ENCODE measurements at regions not wholly inside any gene's neighbourhood (a gene's known extent, or its start where the extent isn't known, plus 50 kb on each side); places are given as distances from the start of the nearest gene placed in this dataset.

GRCh38 chr3:146801492-146801891 lies 196.3 kb upstream of the PLSCR5 start:
- no peaks in the 10 kb centered on the region for H3K36me3 ChIP-seq (ENCODE audit: low read depth, low read length)
- ChIA-PET CTCF (interaction anchor here (0.6 kb wide), 1 partner anchor 122 kb away, joined by 3 read pairs; no protein-coding TSS in a partner anchor), POLR2A (ENCODE audit: unreplicated experiment) (no interaction called here)
- intact Hi-C loops (cut with micrococcal nuclease): no loop called here
- H3K9me3 ChIP-seq (ENCODE audit: low read length): no peaks in the 10 kb centered on the region
- DNase-seq: no peak
- no peaks in the 10 kb centered on the region for H3K4me1 ChIP-seq (ENCODE audit: insufficient read depth, low read length)
- TF ChIP-seq EZH2 (IDR thresholded peaks at IDR 0.05; ENCODE audit: low read length, unreplicated experiment) (no peak), EZH2phosphoT487 (IDR thresholded peaks at IDR 0.05; ENCODE audit: borderline replicate concordance, low read length) (no peak)
- TF ChIP-seq, protein P1, sequence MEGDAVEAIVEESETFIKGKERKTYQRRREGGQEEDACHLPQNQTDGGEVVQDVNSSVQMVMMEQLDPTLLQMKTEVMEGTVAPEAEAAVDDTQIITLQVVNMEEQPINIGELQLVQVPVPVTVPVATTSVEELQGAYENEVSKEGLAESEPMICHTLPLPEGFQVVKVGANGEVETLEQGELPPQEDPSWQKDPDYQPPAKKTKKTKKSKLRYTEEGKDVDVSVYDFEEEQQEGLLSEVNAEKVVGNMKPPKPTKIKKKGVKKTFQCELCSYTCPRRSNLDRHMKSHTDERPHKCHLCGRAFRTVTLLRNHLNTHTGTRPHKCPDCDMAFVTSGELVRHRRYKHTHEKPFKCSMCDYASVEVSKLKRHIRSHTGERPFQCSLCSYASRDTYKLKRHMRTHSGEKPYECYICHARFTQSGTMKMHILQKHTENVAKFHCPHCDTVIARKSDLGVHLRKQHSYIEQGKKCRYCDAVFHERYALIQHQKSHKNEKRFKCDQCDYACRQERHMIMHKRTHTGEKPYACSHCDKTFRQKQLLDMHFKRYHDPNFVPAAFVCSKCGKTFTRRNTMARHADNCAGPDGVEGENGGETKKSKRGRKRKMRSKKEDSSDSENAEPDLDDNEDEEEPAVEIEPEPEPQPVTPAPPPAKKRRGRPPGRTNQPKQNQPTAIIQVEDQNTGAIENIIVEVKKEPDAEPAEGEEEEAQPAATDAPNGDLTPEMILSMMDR (conservative IDR thresholded peaks at IDR 0.05; ENCODE audit: low read depth, low read length): no peak
- H4K20me1 ChIP-seq (ENCODE audit: low read length): no peaks in the 10 kb centered on the region
- no peak overlapping the region for H3K4me2 ChIP-seq (ENCODE audit: low read length)
- no peaks in the 10 kb centered on the region for H3K9me2 ChIP-seq (replicated peaks; ENCODE audit: low read length)
- no peaks in the 10 kb centered on the region for H3K79me2 ChIP-seq (ENCODE audit: low read length)
- H3K4me3 ChIP-seq (ENCODE audit: low read length): no peak overlapping the region
- BruUV-seq (replicated peaks): no TSS peak
- H3K9ac ChIP-seq (ENCODE audit: low read length): no peak overlapping the region
- no peaks in the 10 kb centered on the region for H3F3A ChIP-seq (ENCODE audit: low read length, unreplicated experiment)
- no peak overlapping the region for H2AFZ ChIP-seq (ENCODE audit: low read length)
- no peak overlapping the region for H3K27ac ChIP-seq (ENCODE audit: low read length)
- H3K27me3 ChIP-seq (ENCODE audit: low read length): 0 out of 2 replicates have a peak, but pooled peaks cover 7% of the 10 kb centered on the region
- ATAC-seq: no peak

DNA sequence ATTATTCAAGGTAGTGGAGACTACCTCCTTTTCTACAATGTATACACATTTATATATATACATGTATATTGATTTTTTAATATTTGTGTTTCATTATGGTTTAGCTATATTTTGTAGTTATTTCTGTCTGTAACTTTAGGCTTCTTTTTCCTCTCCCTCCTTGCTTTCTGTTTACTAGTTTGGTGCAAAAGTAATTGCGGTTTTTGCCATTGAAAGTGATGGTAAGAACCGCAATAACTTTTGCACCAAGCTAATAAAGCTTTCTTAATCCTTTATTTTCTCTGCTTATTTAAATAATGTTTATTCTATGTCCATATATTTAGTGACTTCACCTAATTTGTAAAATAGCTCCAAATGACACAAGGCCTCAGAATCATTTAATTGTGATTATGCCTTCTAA lies 195.3 kb upstream of the PLSCR5 start:
- no peaks in the 10 kb centered on the region for H3K9me3 ChIP-seq (ENCODE audit: low read length)
- H3K36me3 ChIP-seq (ENCODE audit: low read depth, low read length): no peaks in the 10 kb centered on the region
- no peak for DNase-seq
- no TSS peak for BruUV-seq (replicated peaks)
- no peaks in the 10 kb centered on the region for H4K20me1 ChIP-seq (ENCODE audit: low read length)
- ChIA-PET POLR2A (ENCODE audit: unreplicated experiment) (no interaction called here), CTCF (no interaction called here)
- no peak overlapping the region for H3K4me3 ChIP-seq (ENCODE audit: low read length)
- H3K27me3 ChIP-seq (ENCODE audit: low read length): 0 out of 2 replicates have a peak, but pooled peaks cover 7% of the 10 kb centered on the region
- H3F3A ChIP-seq (ENCODE audit: low read length, unreplicated experiment): no peaks in the 10 kb centered on the region
- H3K4me1 ChIP-seq (ENCODE audit: insufficient read depth, low read length): no peaks in the 10 kb centered on the region
- no peaks in the 10 kb centered on the region for H3K9me2 ChIP-seq (replicated peaks; ENCODE audit: low read length)
- ATAC-seq: no peak
- TF ChIP-seq, protein P1 (conservative IDR thresholded peaks at IDR 0.05; ENCODE audit: low read depth, low read length): no peak
- TF ChIP-seq EZH2phosphoT487 (IDR thresholded peaks at IDR 0.05; ENCODE audit: borderline replicate concordance, low read length) (no peak), EZH2 (IDR thresholded peaks at IDR 0.05; ENCODE audit: low read length, unreplicated experiment) (no peak)
- H2AFZ ChIP-seq (ENCODE audit: low read length): no peak overlapping the region
- no peak overlapping the region for H3K9ac ChIP-seq (ENCODE audit: low read length)
- no peaks in the 10 kb centered on the region for H3K79me2 ChIP-seq (ENCODE audit: low read length)
- intact Hi-C loops (cut with micrococcal nuclease): no loop called here
- no peak overlapping the region for H3K4me2 ChIP-seq (ENCODE audit: low read length)
- H3K27ac ChIP-seq (ENCODE audit: low read length): no peak overlapping the region

DNA sequence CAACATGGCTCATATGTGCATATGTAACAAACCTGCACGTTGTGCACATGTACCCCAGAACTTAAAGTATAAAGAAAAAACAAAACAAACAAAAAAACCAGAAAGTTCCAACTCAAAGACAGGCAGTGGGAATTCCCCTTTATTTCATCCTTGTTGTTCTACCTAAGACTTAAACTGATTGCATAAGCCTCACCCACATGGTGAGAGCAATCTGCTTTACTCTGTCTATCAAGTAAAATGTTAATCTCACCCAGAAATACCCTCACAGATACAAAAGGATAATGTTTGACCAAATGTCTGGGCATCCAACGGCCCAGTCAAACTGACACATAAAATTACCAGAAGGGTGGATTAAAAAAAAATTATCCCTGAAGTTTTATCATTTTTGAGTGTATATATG lies 190.9 kb upstream of the PLSCR5 start:
- Histone ChIP-seq H3K9me3 (ENCODE audit: low read length) (no peaks in the 10 kb centered on the region), H3K27me3 (ENCODE audit: low read length) (0 out of 2 replicates have a peak, but pooled peaks cover 7% of the 10 kb centered on the region), H3K4me1 (ENCODE audit: insufficient read depth, low read length) (no peaks in the 10 kb centered on the region), H3K4me3 (ENCODE audit: low read length) (no peak overlapping the region), H3K79me2 (ENCODE audit: low read length) (no peaks in the 10 kb centered on the region), H2AFZ (ENCODE audit: low read length) (no peak overlapping the region), H3K9ac (ENCODE audit: low read length) (no peak overlapping the region), H3K4me2 (ENCODE audit: low read length) (no peak overlapping the region), H3K9me2 (replicated peaks; ENCODE audit: low read length) (no peaks in the 10 kb centered on the region), H3K27ac (ENCODE audit: low read length) (no peak overlapping the region), H3F3A (ENCODE audit: low read length, unreplicated experiment) (no peaks in the 10 kb centered on the region), H4K20me1 (ENCODE audit: low read length) (no peaks in the 10 kb centered on the region), H3K36me3 (ENCODE audit: low read depth, low read length) (no peaks in the 10 kb centered on the region)
- DNase-seq (no peak), ATAC-seq (no peak)
- ChIA-PET POLR2A (ENCODE audit: unreplicated experiment) (no interaction called here), CTCF (no interaction called here)
- no peak for TF ChIP-seq EZH2 (IDR thresholded peaks at IDR 0.05; ENCODE audit: low read length, unreplicated experiment)
- TF ChIP-seq EZH2phosphoT487 (IDR thresholded peaks at IDR 0.05; ENCODE audit: borderline replicate concordance, low read length): no peak
- no TSS peak for BruUV-seq (replicated peaks)
- intact Hi-C loops (cut with micrococcal nuclease): no loop called here
